ENCODE measurements at regions not wholly inside any gene's neighbourhood (a gene's known extent, or its start where the extent isn't known, plus 50 kb on each side); places are given as distances from the start of the nearest gene placed in this dataset.

DNA sequence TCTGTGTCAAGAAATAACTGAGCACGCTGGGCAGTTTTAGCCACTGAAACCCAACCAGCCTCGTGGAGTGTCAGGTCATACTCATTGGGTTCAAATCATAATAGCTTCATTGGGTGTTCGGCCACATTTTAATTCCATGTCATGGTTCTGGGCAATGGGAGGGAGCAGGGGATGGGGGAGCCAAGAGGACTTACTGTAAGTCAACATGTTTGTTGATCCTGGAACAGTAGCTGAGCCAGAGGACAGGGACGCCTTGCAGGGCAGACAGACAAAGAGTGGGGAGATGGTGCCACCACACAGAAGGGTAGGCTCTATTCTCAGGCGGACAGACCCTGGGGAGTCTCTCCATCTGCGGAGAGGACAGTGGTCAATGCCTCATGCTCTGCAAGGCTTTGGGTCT is 161.1 kb downstream of the ZBTB18 start:
- TF ChIP-seq CTCF (IDR thresholded peaks at IDR 0.05; ENCODE audit: extremely low read depth, missing control alignments): no peak

DNA sequence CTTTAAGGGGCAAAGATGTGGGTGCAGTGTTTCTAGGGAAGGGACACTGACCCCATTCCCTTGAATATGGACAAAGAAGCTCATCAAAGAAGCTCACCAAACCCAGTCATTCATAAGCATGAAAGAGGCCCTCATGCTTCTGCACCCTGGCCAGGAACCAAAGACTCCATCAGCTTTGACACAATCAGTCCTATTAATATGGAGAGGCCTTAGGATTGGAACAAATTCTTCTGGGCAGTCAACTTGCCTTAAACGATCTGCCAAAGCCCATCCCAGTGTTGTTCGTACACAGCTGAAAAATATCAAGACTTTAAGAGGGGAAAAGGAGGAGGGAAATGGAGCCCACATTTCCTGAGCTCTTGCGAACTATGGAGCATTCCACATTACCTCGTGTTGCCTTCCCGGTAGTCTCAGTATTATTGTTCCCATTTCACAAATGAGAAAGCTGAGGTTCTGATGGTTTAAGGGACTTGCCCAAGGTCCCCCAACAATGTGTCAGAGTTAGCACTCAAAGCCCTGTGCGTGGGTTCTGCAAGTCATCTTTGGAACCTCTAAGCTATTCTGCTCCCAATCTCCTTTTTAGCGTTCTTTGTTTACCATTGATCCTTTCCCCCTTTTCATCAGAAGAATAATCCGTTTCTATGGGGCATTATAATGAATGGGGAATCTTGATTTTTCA is 161.9 kb downstream of the ZBTB18 start:
- no peak for TF ChIP-seq CTCF (IDR thresholded peaks at IDR 0.05; ENCODE audit: extremely low read depth, missing control alignments)
- no peak for DNase-seq (ENCODE audit: low spot score)

More for the DNA sequence above, 161.1 kb downstream of the ZBTB18 start:
- DNase-seq (ENCODE audit: low spot score): no peak

DNA sequence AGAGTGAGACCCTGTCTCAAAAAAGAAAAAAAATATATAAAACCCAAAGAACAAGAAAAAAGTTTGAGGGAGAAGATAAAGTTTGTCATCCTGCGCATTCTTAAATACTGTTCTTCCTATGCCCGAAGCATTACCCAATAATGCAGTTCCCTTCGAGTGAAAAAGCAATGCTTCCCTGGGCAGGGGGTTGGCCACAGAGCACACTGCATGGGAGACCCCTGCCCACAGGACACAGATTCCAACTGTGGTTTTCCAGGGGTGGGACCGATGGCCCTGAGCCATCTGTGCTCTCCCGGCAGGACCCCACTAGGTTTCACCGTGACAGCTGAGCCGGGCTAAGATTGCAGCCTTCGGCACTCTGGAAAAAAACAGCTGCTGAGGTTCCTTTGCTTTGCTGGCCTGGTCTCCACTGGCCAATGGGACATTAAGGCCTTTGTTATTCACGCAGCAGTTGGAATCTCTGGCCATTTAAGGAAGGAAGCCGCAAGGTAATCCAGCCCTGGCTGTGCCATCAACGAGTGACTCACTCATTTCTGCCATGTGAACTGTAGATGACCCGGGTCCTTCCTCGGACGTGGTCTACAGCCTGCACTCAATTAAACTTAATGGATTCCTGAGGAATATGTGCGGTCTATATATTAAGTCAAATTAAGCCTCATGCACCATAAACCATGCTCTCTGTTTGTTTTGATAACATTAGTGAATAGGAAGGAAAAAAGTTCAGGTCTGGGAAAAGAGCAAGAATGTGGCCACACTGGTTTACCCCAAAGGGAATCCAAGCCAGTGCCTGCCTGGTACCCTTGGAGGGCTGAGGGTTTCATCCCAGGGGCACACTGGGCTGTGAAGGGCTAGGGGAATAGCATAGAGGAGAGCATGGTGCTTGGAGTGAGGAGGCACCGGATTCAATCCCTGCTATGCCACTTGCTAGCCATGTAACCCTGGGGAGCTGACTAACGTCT is 163.2 kb downstream of the ZBTB18 start:
- TF ChIP-seq CTCF (IDR thresholded peaks at IDR 0.05; ENCODE audit: extremely low read depth, missing control alignments): no peak

GRCh38 chr1:244216836-244217235 is 165.8 kb downstream of the ZBTB18 start:
- no peak for DNase-seq (ENCODE audit: low spot score)
- TF ChIP-seq CTCF (IDR thresholded peaks at IDR 0.05; ENCODE audit: extremely low read depth, missing control alignments): no peak

More for the DNA sequence above, 163.2 kb downstream of the ZBTB18 start:
- no peak for DNase-seq (ENCODE audit: low spot score)

DNA sequence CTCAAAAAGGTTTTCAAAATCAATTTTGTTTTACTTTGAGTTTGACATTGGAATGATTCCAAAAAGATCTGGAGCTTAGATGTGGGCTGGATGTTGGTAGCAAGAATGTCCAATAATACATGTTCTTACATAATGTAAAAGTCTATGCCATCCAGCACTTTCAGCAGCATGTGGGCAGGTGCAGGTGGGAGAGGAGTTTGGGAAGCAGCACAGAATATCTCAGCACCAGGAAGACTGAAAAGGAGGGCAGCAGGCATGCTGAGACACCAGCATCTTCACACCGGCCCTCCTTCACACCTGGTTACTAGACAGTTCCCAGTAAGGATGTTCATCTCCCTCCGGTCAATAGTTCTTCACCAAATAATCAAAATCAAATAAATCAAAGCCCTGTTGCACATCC is 166.6 kb downstream of the ZBTB18 start:
- TF ChIP-seq CTCF (IDR thresholded peaks at IDR 0.05; ENCODE audit: extremely low read depth, missing control alignments): no peak
- no peak for DNase-seq (ENCODE audit: low spot score)

GRCh38 chr1:244218220-244218619 is 167.1 kb downstream of the ZBTB18 start:
- TF ChIP-seq CTCF (IDR thresholded peaks at IDR 0.05; ENCODE audit: extremely low read depth, missing control alignments): no peak
- DNase-seq (ENCODE audit: low spot score): no peak

GRCh38 chr1:244219149-244219548 is 168.1 kb downstream of the ZBTB18 start:
- no peak for DNase-seq (ENCODE audit: low spot score)
- no peak for TF ChIP-seq CTCF (IDR thresholded peaks at IDR 0.05; ENCODE audit: extremely low read depth, missing control alignments)
